ENCODE measurements at regions not wholly inside any gene's neighbourhood (a gene's known extent, or its start where the extent isn't known, plus 50 kb on each side); places are given as distances from the start of the nearest gene placed in this dataset.

DNA sequence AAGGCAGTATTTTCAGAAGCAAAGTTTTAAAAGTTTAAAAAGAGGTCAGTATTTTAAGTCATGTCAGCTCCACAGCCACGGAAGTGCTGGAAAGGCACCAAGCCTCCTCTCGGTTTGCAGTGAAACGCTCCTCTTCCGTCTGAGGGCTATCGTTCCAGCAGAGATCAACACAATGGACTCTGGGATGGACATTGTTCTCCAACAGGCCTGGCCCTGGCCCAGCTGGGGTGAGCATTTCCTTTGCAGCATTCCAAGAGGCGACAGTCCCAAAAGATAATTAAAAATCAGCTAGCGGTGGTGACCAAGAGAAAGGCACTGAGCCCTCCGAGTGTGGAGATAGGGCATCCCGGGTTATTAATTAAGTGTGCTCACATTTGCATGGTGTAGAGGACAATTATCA, 95.9 kb upstream of the LCLAT1 start:
- Histone ChIP-seq H3K27me3 (no peaks in the 10 kb centered on the region), H3K27ac (no peak overlapping the region), H3K9me3 (no peaks in the 10 kb centered on the region), H3K4me1 (no peaks in the 10 kb centered on the region), H3K4me3 (no peak overlapping the region), H3K36me3 (no peaks in the 10 kb centered on the region), H3K9ac (ENCODE audit: low read depth in 2 of 2, low read length in 2 of 2) (no peak overlapping the region)
- DNase-seq: no peak
- intact Hi-C loops (cut with DNase I): no loop called here
- TF ChIP-seq, protein P1, sequence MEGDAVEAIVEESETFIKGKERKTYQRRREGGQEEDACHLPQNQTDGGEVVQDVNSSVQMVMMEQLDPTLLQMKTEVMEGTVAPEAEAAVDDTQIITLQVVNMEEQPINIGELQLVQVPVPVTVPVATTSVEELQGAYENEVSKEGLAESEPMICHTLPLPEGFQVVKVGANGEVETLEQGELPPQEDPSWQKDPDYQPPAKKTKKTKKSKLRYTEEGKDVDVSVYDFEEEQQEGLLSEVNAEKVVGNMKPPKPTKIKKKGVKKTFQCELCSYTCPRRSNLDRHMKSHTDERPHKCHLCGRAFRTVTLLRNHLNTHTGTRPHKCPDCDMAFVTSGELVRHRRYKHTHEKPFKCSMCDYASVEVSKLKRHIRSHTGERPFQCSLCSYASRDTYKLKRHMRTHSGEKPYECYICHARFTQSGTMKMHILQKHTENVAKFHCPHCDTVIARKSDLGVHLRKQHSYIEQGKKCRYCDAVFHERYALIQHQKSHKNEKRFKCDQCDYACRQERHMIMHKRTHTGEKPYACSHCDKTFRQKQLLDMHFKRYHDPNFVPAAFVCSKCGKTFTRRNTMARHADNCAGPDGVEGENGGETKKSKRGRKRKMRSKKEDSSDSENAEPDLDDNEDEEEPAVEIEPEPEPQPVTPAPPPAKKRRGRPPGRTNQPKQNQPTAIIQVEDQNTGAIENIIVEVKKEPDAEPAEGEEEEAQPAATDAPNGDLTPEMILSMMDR (IDR thresholded peaks at IDR 0.05): no peak

DNA sequence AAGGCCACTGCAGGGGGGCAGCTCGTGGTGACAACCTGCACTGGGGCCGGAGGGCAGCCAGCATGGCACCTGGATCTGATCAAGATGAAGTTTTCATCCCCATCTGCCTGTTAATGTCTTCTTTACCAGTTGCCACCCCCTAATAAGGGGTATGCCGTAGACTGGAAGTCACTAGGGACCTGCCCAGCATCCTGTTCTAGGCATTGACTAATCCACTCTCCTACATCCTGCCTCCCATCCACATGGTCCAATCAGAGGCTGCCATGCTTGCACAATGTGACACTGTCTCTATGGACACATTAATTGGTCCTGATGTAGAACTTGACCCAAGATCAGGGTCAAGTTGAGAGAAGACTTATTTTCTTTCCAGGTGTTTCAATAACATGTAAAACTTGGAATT, 95.1 kb upstream of the LCLAT1 start:
- intact Hi-C loops (cut with DNase I): no loop called here
- H3K9ac ChIP-seq (ENCODE audit: low read depth in 2 of 2, low read length in 2 of 2): no peak overlapping the region
- no peak for DNase-seq
- TF ChIP-seq, protein P1 (IDR thresholded peaks at IDR 0.05): no peak
- H3K36me3 ChIP-seq: no peaks in the 10 kb centered on the region
- no peaks in the 10 kb centered on the region for H3K9me3 ChIP-seq
- H3K27ac ChIP-seq: no peak overlapping the region
- no peaks in the 10 kb centered on the region for H3K27me3 ChIP-seq
- H3K4me1 ChIP-seq: no peaks in the 10 kb centered on the region
- no peak overlapping the region for H3K4me3 ChIP-seq

DNA sequence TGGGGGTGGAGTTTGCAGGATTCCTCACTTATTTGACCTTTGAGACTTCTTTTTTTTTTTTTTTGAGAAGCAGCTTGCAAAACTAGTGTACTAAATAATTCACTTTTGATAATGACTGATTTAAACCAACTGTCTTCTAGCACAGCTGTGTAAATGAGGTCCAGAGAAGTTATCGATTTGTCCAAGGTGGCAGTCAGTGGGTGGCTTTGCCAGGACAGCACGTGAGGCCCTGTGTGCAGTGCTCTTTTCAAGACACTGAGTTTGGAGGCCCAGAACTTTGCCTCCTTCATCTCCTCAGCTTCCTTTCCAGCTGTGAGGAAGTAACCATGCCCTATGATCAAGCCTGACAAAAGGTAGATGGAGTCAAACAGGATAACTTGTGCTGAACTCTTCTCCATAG, 92.9 kb upstream of the LCLAT1 start:
- Histone ChIP-seq H3K4me1 (no peaks in the 10 kb centered on the region), H3K4me3 (no peak overlapping the region), H3K27me3 (no peaks in the 10 kb centered on the region), H3K9me3 (no peaks in the 10 kb centered on the region), H3K9ac (ENCODE audit: low read depth in 2 of 2, low read length in 2 of 2) (no peak overlapping the region), H3K27ac (no peak overlapping the region), H3K36me3 (no peaks in the 10 kb centered on the region)
- DNase-seq: no peak
- intact Hi-C loops (cut with DNase I): no loop called here
- TF ChIP-seq, protein P1 (IDR thresholded peaks at IDR 0.05): no peak

DNA sequence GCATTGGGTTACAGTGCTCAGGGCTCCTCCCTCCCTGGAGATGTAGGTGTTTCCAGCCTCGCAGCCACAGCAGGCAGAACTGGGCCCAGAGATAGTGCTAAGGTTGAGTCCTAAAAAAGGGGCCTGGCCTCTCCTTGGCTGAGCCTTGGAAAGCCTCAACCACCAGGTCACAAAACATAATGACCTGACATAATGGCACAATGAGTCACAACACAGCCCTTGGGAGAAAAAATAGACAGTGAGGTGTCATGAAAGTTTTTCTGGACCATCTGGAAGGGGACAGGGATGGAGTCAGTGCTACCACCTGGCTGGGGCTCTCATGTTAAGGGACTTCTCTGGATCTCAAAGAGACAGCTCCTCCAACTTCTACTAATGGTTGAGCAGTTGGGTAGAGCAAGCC, 92.4 kb upstream of the LCLAT1 start:
- H3K36me3 ChIP-seq: no peaks in the 10 kb centered on the region
- no peaks in the 10 kb centered on the region for H3K4me1 ChIP-seq
- DNase-seq: no peak
- TF ChIP-seq, protein P1 (IDR thresholded peaks at IDR 0.05): no peak
- H3K9ac ChIP-seq (ENCODE audit: low read depth in 2 of 2, low read length in 2 of 2): no peak overlapping the region
- no peak overlapping the region for H3K4me3 ChIP-seq
- no peaks in the 10 kb centered on the region for H3K9me3 ChIP-seq
- intact Hi-C loops (cut with DNase I): no loop called here
- H3K27ac ChIP-seq: no peak overlapping the region
- H3K27me3 ChIP-seq: no peaks in the 10 kb centered on the region

DNA sequence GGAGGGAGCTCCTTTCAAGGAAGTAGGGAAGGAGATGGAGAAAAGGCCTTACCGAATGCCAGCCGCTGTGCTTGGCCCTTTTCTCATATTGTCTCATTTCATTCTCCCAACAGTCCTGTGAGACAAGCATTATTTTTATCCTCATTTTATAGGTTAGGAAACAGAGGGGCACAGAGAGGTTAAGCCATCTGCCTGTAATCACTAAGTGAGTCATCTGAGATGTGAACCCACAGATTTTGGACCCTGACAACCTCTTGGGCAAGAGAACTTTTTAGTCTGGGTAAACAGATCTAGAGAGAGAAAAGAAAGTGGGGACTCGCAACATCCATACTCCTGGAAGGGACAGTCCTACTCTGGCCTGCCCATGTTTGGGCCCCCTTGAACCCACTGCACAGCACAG, 91.7 kb upstream of the LCLAT1 start:
- TF ChIP-seq, protein P1 (IDR thresholded peaks at IDR 0.05): no peak
- H3K9ac ChIP-seq (ENCODE audit: low read depth in 2 of 2, low read length in 2 of 2): no peak overlapping the region
- H3K27me3 ChIP-seq: no peaks in the 10 kb centered on the region
- DNase-seq: no peak
- intact Hi-C loops (cut with DNase I): no loop called here
- H3K36me3 ChIP-seq: no peaks in the 10 kb centered on the region
- no peak overlapping the region for H3K27ac ChIP-seq
- H3K4me1 ChIP-seq: no peaks in the 10 kb centered on the region
- H3K9me3 ChIP-seq: no peaks in the 10 kb centered on the region
- H3K4me3 ChIP-seq: no peak overlapping the region

DNA sequence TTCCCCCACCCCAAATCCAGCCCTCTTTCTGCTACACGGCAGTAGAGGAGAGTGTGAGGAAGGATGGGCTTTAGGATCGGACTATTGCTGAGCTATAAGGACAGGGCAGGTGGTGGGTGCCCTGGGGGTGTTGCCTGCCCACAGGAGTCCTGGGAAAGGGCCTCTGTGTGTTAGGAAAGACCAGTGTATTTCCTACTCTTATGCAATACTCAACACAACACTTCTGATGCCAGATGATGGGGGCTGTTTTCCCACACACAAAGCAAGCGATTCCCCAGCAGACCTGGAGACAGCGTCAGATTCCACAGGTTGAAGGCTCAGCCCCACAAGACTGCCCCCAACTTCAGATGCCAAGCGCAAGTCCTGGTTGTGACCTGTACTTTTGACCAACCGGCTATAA, 91.0 kb upstream of the LCLAT1 start:
- TF ChIP-seq, protein P1 (IDR thresholded peaks at IDR 0.05): no peak
- Histone ChIP-seq H3K4me3 (no peak overlapping the region), H3K27me3 (no peaks in the 10 kb centered on the region), H3K27ac (no peak overlapping the region), H3K9ac (ENCODE audit: low read depth in 2 of 2, low read length in 2 of 2) (no peak overlapping the region), H3K36me3 (no peaks in the 10 kb centered on the region), H3K9me3 (no peaks in the 10 kb centered on the region), H3K4me1 (no peaks in the 10 kb centered on the region)
- DNase-seq: no peak
- intact Hi-C loops (cut with DNase I): no loop called here
